GM21447 (cell line): ENCODE measurements at regions not wholly inside any gene's neighbourhood (a gene's known extent, or its start where the extent isn't known, plus 50 kb on each side); places are given as distances from the start of the nearest gene placed in this dataset.

Experiments used
- ATAC-seq: cut with Tn5 transposase; IDR thresholded peaks from one replicate; pipeline ENCODE4 v1.9.1; 2021; ENCODE audit not compliant: unreplicated experiment

GRCh38 chr16:86898386-86898785 is 320.0 kb downstream of the FOXL1 start:
- ATAC-seq: no peak

GRCh38 chr16:86899151-86899550 is 320.8 kb downstream of the FOXL1 start:
- no peak for ATAC-seq

- no peak for ATAC-seq
Observed at GRCh38 chr16:86899757-86900156, 321.4 kb downstream of the FOXL1 start.

GRCh38 chr16:86901483-86901882 is 323.1 kb downstream of the FOXL1 start:
- no peak for ATAC-seq

- no peak for ATAC-seq
Observed at GRCh38 chr16:86902656-86903001, 324.3 kb downstream of the FOXL1 start.

- no peak for ATAC-seq
Observed at GRCh38 chr16:86903068-86903467, 324.7 kb downstream of the FOXL1 start.

- ATAC-seq: no peak
Observed at GRCh38 chr16:86905302-86905701, 327.0 kb downstream of the FOXL1 start.

- ATAC-seq: no peak
Observed at GRCh38 chr16:86906623-86907022, 328.3 kb downstream of the FOXL1 start.

- ATAC-seq: no peak
Observed at GRCh38 chr16:86909359-86910160, 331.2 kb downstream of the FOXL1 start.

- no peak for ATAC-seq
Observed at GRCh38 chr16:86910161-86910769, 331.9 kb downstream of the FOXL1 start.

GRCh38 chr16:86911437-86911958 is 333.1 kb downstream of the FOXL1 start:
- no peak for ATAC-seq

- no peak for ATAC-seq
Observed at GRCh38 chr16:86913886-86914285, 335.5 kb downstream of the FOXL1 start.

- no peak for ATAC-seq
Observed at GRCh38 chr16:86914876-86915717, 336.7 kb downstream of the FOXL1 start.

GRCh38 chr16:86917471-86918365 is 339.4 kb downstream of the FOXL1 start:
- ATAC-seq: no peak

- no peak for ATAC-seq
Observed at GRCh38 chr16:86918637-86919036, 340.3 kb downstream of the FOXL1 start.

- ATAC-seq: no peak
Observed at GRCh38 chr16:86919078-86919477, 340.7 kb downstream of the FOXL1 start.

- ATAC-seq: no peak
Observed at GRCh38 chr16:86919578-86920305, 341.4 kb downstream of the FOXL1 start.

GRCh38 chr16:86921289-86921688 is 342.9 kb downstream of the FOXL1 start:
- ATAC-seq: no peak

- no peak for ATAC-seq
Observed at GRCh38 chr16:86922311-86922710, 344.0 kb downstream of the FOXL1 start.

- ATAC-seq: no peak
Observed at GRCh38 chr16:86923656-86924055, 345.3 kb downstream of the FOXL1 start.
